HEK293T (cell line): ENCODE measurements at regions not wholly inside any gene's neighbourhood (a gene's known extent, or its start where the extent isn't known, plus 50 kb on each side); places are given as distances from the start of the nearest gene placed in this dataset.

Experiments
- CTCF ChIA-PET: fragments of 350-600 bp; formaldehyde crosslinking; extraction: SDS; loops from one replicate; lab custom pipeline; 2021; ENCODE audit warnings: antibody characterized with exemption, inconsistent platforms; lab: Yijun Ruan, JAX
- POLR2A ChIA-PET: fragments of 350-600 bp; formaldehyde crosslinking; extraction: SDS; loops from one replicate; lab custom pipeline; 2020; ENCODE audit warnings: antibody characterized with exemption, inconsistent platforms; lab: Yijun Ruan, JAX
- DNase-seq: peaks from one replicate; pipeline ENCODE4 v3.0.0; 2012; ENCODE audit warnings: mixed read lengths; ENCODE audit errors: extremely low spot score
- ARNT ChIP-seq: fragments of 450-650 bp; IDR thresholded peaks from 2 replicates; pipeline ENCODE4 v1.6.1; 2017; ENCODE audit warnings: mild to moderate bottlenecking
- BHLHE40 ChIP-seq: fragments of 450-650 bp; IDR thresholded peaks from 2 replicates; pipeline ENCODE4 v1.6.1; 2016; ENCODE audit warnings: mild to moderate bottlenecking, moderate library complexity, borderline replicate concordance
- CTBP1 ChIP-seq: fragments of 450-650 bp; IDR thresholded peaks from 2 replicates; pipeline ENCODE4 v1.6.1; 2016; ENCODE audit warnings: borderline replicate concordance
- ELF4 ChIP-seq: fragments of 450-650 bp; IDR thresholded peaks from 2 replicates; pipeline ENCODE4 v1.6.1; 2017; ENCODE audit warnings: antibody characterized with exemption
- FOXA1 ChIP-seq: fragments of 450-650 bp; IDR thresholded peaks from 2 replicates; pipeline ENCODE4 v1.6.1; 2016; ENCODE audit warnings: mild to moderate bottlenecking
- FOXK2 ChIP-seq: fragments of 450-650 bp; IDR thresholded peaks from 2 replicates; pipeline ENCODE4 v1.6.1; 2016; ENCODE audit warnings: mild to moderate bottlenecking
- FOXM1 ChIP-seq: fragments of 450-650 bp; IDR thresholded peaks from 2 replicates; pipeline ENCODE4 v1.6.1; 2017; ENCODE audit warnings: mild to moderate bottlenecking, borderline replicate concordance
- HDGF ChIP-seq: fragments of 450-650 bp; IDR thresholded peaks from 2 replicates; pipeline ENCODE4 v1.6.1; 2017; ENCODE audit warnings: antibody characterized with exemption, borderline replicate concordance
- L3MBTL2 ChIP-seq: fragments of 450-650 bp; conservative IDR thresholded peaks from 2 replicates; pipeline ENCODE4 v1.6.1; 2016; ENCODE audit warnings: mild to moderate bottlenecking
- LEF1 ChIP-seq: fragments of 450-650 bp; IDR thresholded peaks from 2 replicates; pipeline ENCODE4 v1.6.1; 2017; ENCODE audit warnings: mild to moderate bottlenecking, borderline replicate concordance
- NFRKB ChIP-seq: fragments of 450-650 bp; IDR thresholded peaks from 2 replicates; pipeline ENCODE4 v1.6.1; 2016; ENCODE audit warnings: mild to moderate bottlenecking, moderate library complexity
- SP1 ChIP-seq: fragments of 450-650 bp; IDR thresholded peaks from 2 replicates; pipeline ENCODE4 v1.6.1; 2017
- SUZ12 ChIP-seq: fragments of 450-650 bp; IDR thresholded peaks from 2 replicates; pipeline ENCODE4 v1.6.1; 2016; ENCODE audit warnings: mild to moderate bottlenecking
- TARDBP ChIP-seq: fragments of 450-650 bp; IDR thresholded peaks from 2 replicates; pipeline ENCODE4 v1.6.1; 2016
- ZNF384 ChIP-seq: fragments of 450-650 bp; IDR thresholded peaks from 2 replicates; pipeline ENCODE4 v1.6.1; 2016
- TF ChIP-seq, protein P1 (sequence below): fragments of 450-650 bp; IDR thresholded peaks from 2 replicates; pipeline ENCODE4 v1.6.1; 2016

DNA sequence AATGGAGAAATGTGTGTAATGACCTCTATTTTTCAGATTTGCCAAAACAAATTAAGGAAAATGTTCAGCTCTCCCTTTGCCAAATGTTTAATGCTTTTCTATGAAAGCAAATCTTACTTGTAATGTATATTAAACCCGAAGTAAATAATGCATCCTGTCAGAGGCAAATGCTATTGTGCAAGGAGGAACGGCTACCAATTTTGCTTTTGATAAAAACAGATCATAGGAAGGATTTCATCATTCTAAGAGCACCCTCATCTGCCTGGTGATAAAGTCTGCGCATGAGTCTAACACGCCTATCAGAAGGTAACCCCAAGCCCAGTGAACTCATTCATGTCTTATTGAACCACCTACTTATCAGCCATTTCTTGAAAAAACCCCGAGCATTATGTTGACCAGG lies 412.4 kb upstream of the MKI67 start:
- DNase-seq = no peak
- TF ChIP-seq BHLHE40 = no peak
- no peak for TF ChIP-seq CTBP1
- no peak for TF ChIP-seq ZNF384
- TF ChIP-seq ELF4 = no peak
- no peak for TF ChIP-seq ARNT
- TF ChIP-seq FOXA1 = no peak
- TF ChIP-seq LEF1 = no peak
- TF ChIP-seq NFRKB = no peak
- no peak for TF ChIP-seq L3MBTL2
- no peak for TF ChIP-seq TARDBP
- no peak for TF ChIP-seq FOXK2
- TF ChIP-seq, protein P1, sequence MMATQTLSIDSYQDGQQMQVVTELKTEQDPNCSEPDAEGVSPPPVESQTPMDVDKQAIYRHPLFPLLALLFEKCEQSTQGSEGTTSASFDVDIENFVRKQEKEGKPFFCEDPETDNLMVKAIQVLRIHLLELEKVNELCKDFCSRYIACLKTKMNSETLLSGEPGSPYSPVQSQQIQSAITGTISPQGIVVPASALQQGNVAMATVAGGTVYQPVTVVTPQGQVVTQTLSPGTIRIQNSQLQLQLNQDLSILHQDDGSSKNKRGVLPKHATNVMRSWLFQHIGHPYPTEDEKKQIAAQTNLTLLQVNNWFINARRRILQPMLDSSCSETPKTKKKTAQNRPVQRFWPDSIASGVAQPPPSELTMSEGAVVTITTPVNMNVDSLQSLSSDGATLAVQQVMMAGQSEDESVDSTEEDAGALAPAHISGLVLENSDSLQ = no peak
- TF ChIP-seq SUZ12 = no peak
- no peak for TF ChIP-seq SP1
- ChIA-PET POLR2A (no interaction called here), CTCF (no interaction called here)

GRCh38 chr10:128539510-128540127 lies 413.4 kb upstream of the MKI67 start:
- no peak for DNase-seq
- CTCF ChIA-PET = no interaction called here
- TF ChIP-seq L3MBTL2 = no peak
- TF ChIP-seq CTBP1 = no peak
- no peak for TF ChIP-seq ZNF384
- TF ChIP-seq LEF1 = no peak
- TF ChIP-seq HDGF = no peak
- no peak for TF ChIP-seq FOXA1
- TF ChIP-seq ARNT = no peak
- TF ChIP-seq, protein P1 = no peak
- TF ChIP-seq NFRKB = no peak
- no peak for TF ChIP-seq TARDBP
- no peak for TF ChIP-seq SP1
- no peak for TF ChIP-seq SUZ12
- TF ChIP-seq BHLHE40 = no peak
- no peak for TF ChIP-seq FOXK2
- TF ChIP-seq ELF4 = no peak
- TF ChIP-seq FOXM1 = no peak
- POLR2A ChIA-PET = no interaction called here

DNA sequence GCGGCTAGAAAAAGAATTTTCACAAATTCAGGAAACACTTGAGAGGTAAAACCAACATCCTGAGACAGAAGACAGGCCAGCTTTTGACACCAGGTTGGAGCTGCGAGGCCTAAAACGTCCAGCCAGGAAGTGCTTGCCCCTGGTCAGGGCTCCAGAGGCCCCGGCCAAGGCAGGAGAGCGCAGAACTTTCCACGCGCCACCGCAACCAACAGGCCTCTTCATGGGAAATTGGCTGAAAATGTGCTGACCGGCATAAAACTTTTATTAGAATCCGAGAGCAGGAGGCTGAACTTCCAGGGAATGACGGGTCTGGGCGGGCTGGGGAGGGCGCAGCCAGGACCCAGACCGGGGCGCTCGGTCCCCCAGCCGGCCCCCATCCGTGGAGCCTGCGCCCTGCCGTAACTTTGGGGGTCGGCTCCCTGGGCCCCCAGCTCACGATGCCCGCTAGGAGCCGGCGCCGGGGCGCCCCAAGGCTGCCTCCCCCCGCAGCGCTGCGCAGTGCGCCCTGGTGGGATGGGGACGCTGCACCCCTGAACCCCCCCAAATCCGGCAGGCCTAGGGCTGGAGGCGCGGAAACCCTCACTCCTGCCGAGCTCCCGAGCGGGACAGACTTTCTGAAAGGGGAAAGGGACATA lies 414.0 kb upstream of the MKI67 start:
- TF ChIP-seq FOXM1 (no peak), SP1 (no peak)
- no peak for DNase-seq
- CTCF ChIA-PET = no interaction called here
- POLR2A ChIA-PET = no interaction called here

DNA sequence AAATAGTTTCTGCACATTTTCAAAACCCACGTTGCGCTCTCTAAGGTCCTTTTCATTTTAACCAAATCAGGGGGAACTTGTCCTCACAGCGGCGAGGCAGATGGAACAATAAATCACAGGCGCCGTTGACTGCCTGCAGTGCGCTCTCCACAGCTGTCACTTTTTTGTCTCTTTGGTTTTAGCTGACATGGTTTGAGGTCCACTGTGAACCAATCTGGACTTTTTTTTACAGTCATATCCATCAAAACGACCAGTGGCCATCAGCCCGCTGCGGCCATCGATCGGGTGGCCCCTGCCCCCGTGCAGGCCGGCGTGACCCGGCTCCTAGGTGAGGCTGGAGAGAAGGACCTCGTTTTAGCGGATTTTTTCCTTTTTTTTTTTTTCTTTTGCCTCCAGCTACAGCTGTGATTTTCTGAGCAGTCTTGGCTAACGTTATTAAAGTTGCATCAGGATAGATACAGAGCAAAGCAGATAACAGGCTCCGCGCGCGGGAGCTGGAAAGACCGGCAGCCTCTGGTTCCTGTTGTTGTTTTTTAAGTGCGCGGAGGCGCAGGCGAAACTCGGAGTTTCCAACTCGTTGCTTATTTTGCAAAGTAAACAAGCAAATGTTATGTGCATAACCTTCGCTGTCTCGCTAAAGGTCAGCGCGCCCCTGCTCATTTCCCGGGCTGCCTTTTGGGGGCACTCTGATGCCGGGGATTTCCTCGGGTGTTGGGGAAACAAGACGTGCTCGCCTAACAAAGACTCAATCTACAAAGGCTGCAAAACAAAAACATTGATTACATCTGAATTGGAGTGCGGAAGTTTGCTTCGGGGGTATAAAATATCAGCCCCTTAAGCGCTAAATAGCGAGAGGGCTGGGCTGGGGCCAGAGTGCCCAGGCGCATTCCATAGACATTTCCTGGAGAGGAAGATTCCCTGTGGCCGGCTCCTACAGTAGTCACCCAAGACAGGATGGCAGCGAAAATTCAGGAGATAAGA lies 414.8 kb upstream of the MKI67 start:
- no peak for DNase-seq
- ChIA-PET CTCF (no interaction called here), POLR2A (no interaction called here)

DNA sequence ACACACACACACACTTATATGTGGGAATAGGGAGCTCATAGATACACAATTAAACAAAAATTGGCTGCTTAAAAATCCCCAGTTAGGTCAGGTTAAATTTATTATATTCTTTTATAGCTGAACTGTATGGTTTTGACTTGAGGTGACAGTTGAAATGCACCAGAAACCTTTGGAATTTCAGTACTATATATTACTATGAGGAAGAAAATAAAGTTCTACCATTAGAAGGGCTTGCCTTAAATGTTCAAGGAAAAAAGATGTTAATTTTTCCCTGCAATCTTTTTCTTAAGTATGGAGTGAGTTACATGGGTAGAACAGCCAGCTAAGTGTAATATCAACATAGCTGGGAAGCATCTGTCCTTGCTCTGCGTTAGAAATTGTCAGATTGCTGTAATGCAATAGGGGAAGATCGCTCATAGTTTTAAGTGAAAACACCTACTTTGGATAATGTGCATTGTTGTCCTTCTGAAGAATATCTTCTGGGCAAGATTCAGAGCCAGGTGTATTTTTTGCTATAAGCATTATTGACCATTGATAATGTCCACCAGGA lies 415.8 kb upstream of the MKI67 start:
- POLR2A ChIA-PET = no interaction called here
- TF ChIP-seq BHLHE40 (no peak), FOXK2 (no peak), ZNF384 (no peak)
- DNase-seq = no peak
- CTCF ChIA-PET = no interaction called here

More for the DNA sequence above, 414.8 kb upstream of the MKI67 start:
- TF ChIP-seq, protein P1 = 0 out of 2 replicates have a peak, but pooled peaks have one; percentile 5
- no peak for TF ChIP-seq FOXK2

GRCh38 chr10:128542659-128543058 lies 416.4 kb upstream of the MKI67 start:
- CTCF ChIA-PET = no interaction called here
- POLR2A ChIA-PET = no interaction called here
- TF ChIP-seq ELF4 = no peak
- no peak for DNase-seq
